SK-N-SH (cell line): ENCODE measurements at regions not wholly inside any gene's neighbourhood (a gene's known extent, or its start where the extent isn't known, plus 50 kb on each side); places are given as distances from the start of the nearest gene placed in this dataset.

Experiments used
- CTCF ChIA-PET: fragments of 300-600, 350-600 bp; formaldehyde crosslinking; extraction: SDS; loops from one replicate; lab custom pipeline; 2021; lab: Yijun Ruan, JAX
- POLR2A ChIA-PET: fragments of 350-600 bp; sonication (Branson Sonifier 250); formaldehyde crosslinking; extraction: SDS; loops from one replicate; lab custom pipeline; 2020; ENCODE audit warnings: antibody characterized with exemption, inconsistent platforms; lab: Yijun Ruan, JAX
- DNase-seq: peaks from one replicate; pipeline ENCODE4 v3.0.0; 2012
- H2AFZ ChIP-seq: fragments of 200-600 bp; sonication (generic); 2 replicates; pipeline ENCODE4 v1.8.1; 2016; ENCODE audit warnings: antibody characterized with exemption, mild to moderate bottlenecking, low read depth
- H3F3A ChIP-seq: fragments of 200-600 bp; sonication (generic); replicated peaks from 2 replicates; pipeline ENCODE3; 2016; ENCODE audit warnings: antibody characterized with exemption, mild to moderate bottlenecking; ENCODE audit not compliant: insufficient read depth
- H3K27ac ChIP-seq, 2 experiments: fragments of 200-500 bp in 1 of 2; fragments of 200-600 bp in 1 of 2; sonication (Bioruptor generic) in 1 of 2; sonication (generic), shearing (Covaris generic) in 1 of 2; 2 replicates each; pipeline versions ENCODE4 v1.5.1 to v1.6.1; 2014 to 2016; ENCODE audit warnings: low read depth in 2 of 2, inconsistent platforms in 1 of 2, low read length in 1 of 2, mild to moderate bottlenecking in 1 of 2, mixed read lengths in 1 of 2
- H3K27me3 ChIP-seq: fragments of 200-600 bp; sonication (generic), shearing (Covaris generic); 2 replicates; pipeline ENCODE4 v1.6.1; 2016; ENCODE audit warnings: mixed run types; ENCODE audit not compliant: insufficient read depth
- H3K36me3 ChIP-seq, 2 experiments: fragments of 200-500 bp in 1 of 2; fragments of 200-600 bp in 1 of 2; sonication (Bioruptor generic) in 1 of 2; sonication (generic) in 1 of 2; replicated peaks in 1 of 2; 2 replicates each; pipeline versions ENCODE3 to v1.5.1; 2014 to 2016; ENCODE audit warnings: low read length in 1 of 2, mild to moderate bottlenecking in 1 of 2; ENCODE audit not compliant: insufficient read depth in 2 of 2, control insufficient read depth in 1 of 2
- H3K4me1 ChIP-seq, 2 experiments: fragments of 200-500 bp in 1 of 2; fragments of 200-600 bp in 1 of 2; sonication (Bioruptor generic) in 1 of 2; sonication (generic), shearing (Covaris generic) in 1 of 2; 2 replicates each; pipeline versions ENCODE4 v1.5.1 to v1.6.1; 2014 to 2016; ENCODE audit warnings: low read depth in 1 of 2, low read length in 1 of 2, mixed run types in 1 of 2; ENCODE audit not compliant: insufficient read depth in 2 of 2, control insufficient read depth in 1 of 2
- H3K4me2 ChIP-seq: fragments of 200-600 bp; sonication (generic), shearing (Covaris generic); 2 replicates; pipeline ENCODE4 v1.6.1; 2017; ENCODE audit warnings: mixed run types
- H3K4me3 ChIP-seq, 2 experiments: fragments of 200-500 bp in 1 of 2; fragments of 200-600 bp in 1 of 2; sonication (Bioruptor generic) in 1 of 2; sonication (generic), shearing (Covaris generic) in 1 of 2; 2 replicates each; pipeline versions ENCODE4 v1.5.1 to v1.8.1; 2014 to 2016; ENCODE audit warnings: low read depth in 2 of 2, inconsistent platforms in 1 of 2, low read length in 1 of 2, mild to moderate bottlenecking in 1 of 2, mixed read lengths in 1 of 2, moderate library complexity in 1 of 2
- H3K79me2 ChIP-seq: fragments of 200-600 bp; sonication (generic); 2 replicates; pipeline ENCODE4 v1.8.1; 2017; ENCODE audit warnings: mild to moderate bottlenecking; ENCODE audit not compliant: insufficient read depth
- H3K9ac ChIP-seq: fragments of 200-600 bp; sonication (generic); 2 replicates; pipeline ENCODE4 v1.6.1; 2017; ENCODE audit warnings: mixed run types
- H3K9me2 ChIP-seq: fragments of 200-600 bp; sonication (generic); 2 replicates; pipeline ENCODE4 v1.6.1; 2017; ENCODE audit warnings: mixed run types
- H3K9me3 ChIP-seq: fragments of 200-600 bp; sonication (generic); 2 replicates; pipeline ENCODE4 v1.6.1; 2017; ENCODE audit warnings: mixed run types, mild to moderate bottlenecking, moderate library complexity
- H4K20me1 ChIP-seq: fragments of 200-600 bp; sonication (generic); 2 replicates; pipeline ENCODE4 v1.6.1; 2017; ENCODE audit warnings: mild to moderate bottlenecking, mixed run types; ENCODE audit not compliant: insufficient read depth
- CTCF ChIP-seq: fragments of 200-600 bp; sonication (generic); IDR thresholded peaks from 2 replicates; pipeline ENCODE4 v1.6.1; 2017; ENCODE audit warnings: antibody characterized with exemption, mild to moderate bottlenecking, moderate library complexity
- ELF1 ChIP-seq: IDR thresholded peaks from 2 replicates; pipeline ENCODE4 v1.4.0; 2012
- EP300 ChIP-seq, 2 experiments: IDR thresholded peaks; 2 replicates each; pipeline versions ENCODE4 v1.4.0 to v1.6.1; 2012; ENCODE audit warnings: borderline replicate concordance in 1 of 2, low read depth in 1 of 2, low read length in 1 of 2
- FOSL2 ChIP-seq: IDR thresholded peaks from 2 replicates; pipeline ENCODE4 v1.4.0; 2012; ENCODE audit warnings: low read depth, mild to moderate bottlenecking, moderate library complexity, borderline replicate concordance
- FOXJ3 ChIP-seq: sonication (generic); formaldehyde crosslinking; IDR thresholded peaks from 2 replicates; pipeline ENCODE4 v1.5.1; 2020; ENCODE audit warnings: mild to moderate bottlenecking, missing genetic modification reagents
- GABPA ChIP-seq: IDR thresholded peaks from 2 replicates; pipeline ENCODE4 v1.4.0; 2012; ENCODE audit warnings: low read depth, mild to moderate bottlenecking
- JUND ChIP-seq: IDR thresholded peaks from 2 replicates; pipeline ENCODE4 v1.4.0; 2012
- MEF2A ChIP-seq: IDR thresholded peaks from 2 replicates; pipeline ENCODE4 v1.4.0; 2012; ENCODE audit warnings: low read depth, borderline replicate concordance
- MXI1 ChIP-seq: IDR thresholded peaks from 2 replicates; pipeline ENCODE4 v1.6.1; 2012; ENCODE audit warnings: mild to moderate bottlenecking, low read depth, low read length, improper control_type of control experiment
- NFIC ChIP-seq: IDR thresholded peaks from 2 replicates; pipeline ENCODE4 v1.4.0; 2012; ENCODE audit warnings: borderline replicate concordance
- NRF1 ChIP-seq: IDR thresholded peaks from 2 replicates; pipeline ENCODE4 v1.6.1; 2012; ENCODE audit warnings: low read depth, mild to moderate bottlenecking, low read length
- PBX3 ChIP-seq: IDR thresholded peaks from 2 replicates; pipeline ENCODE4; 2012
- POLR2AphosphoS5 ChIP-seq: IDR thresholded peaks from 2 replicates; pipeline ENCODE4 v1.6.1; 2012; ENCODE audit warnings: low read depth, low read length
- RAD21 ChIP-seq: IDR thresholded peaks from 2 replicates; pipeline ENCODE4 v1.6.1; 2012; ENCODE audit warnings: mild to moderate bottlenecking, low read length
- RFX5 ChIP-seq: IDR thresholded peaks from 2 replicates; pipeline ENCODE4 v1.6.1; 2012; ENCODE audit warnings: mild to moderate bottlenecking, improper control_type of control experiment, low read length
- TCF12 ChIP-seq: IDR thresholded peaks from 2 replicates; pipeline ENCODE4 v1.4.0; 2012
- USF2 ChIP-seq: fragments of 150-350 bp; IDR thresholded peaks from 2 replicates; pipeline ENCODE4 v1.6.1; 2017; ENCODE audit warnings: antibody characterized with exemption, low read length, low read depth, borderline replicate concordance
- YY1 ChIP-seq: IDR thresholded peaks from 2 replicates; pipeline ENCODE4 v1.4.0; 2012; ENCODE audit warnings: low read depth, mild to moderate bottlenecking
- WGBS: methylation state at CpG from one replicate; pipeline ENCODE4 v1.1.6; 2017; ENCODE audit warnings: low lambda C conversion rate; 5-methylcytosine and 5-hydroxymethylcytosine counted together
- TF ChIP-seq, protein P1 (sequence below): fragments of 150-350 bp; IDR thresholded peaks from 2 replicates; pipeline ENCODE4 v1.6.1; 2016; ENCODE audit warnings: mild to moderate bottlenecking, low read depth, low read length
- TF ChIP-seq, protein P2 (sequence below): IDR thresholded peaks from 2 replicates; pipeline ENCODE4 v1.4.0; 2012; ENCODE audit warnings: low read depth, borderline replicate concordance

GRCh38 chr5:110324876-110325275, 401.6 kb downstream of the TMEM232 start:
- POLR2A ChIA-PET: no interaction called here
- 70% methylated on average over 1 of the region's 1 CpG for WGBS
- Histone ChIP-seq H3K4me1 (peaks cover 0 to under 1% of the 10 kb centered on the region in 2 experiments; a peak in 1 of 4 replicates), H4K20me1 (no peaks in the 10 kb centered on the region), H3F3A (no peaks in the 10 kb centered on the region), H3K4me2 (no peak overlapping the region), H3K9ac (no peak overlapping the region), H3K27me3 (no peaks in the 10 kb centered on the region), H2AFZ (no peak overlapping the region), H3K4me3 (no peak overlapping the region), H3K36me3 (no peaks in the 10 kb centered on the region), H3K27ac (no peak overlapping the region), H3K79me2 (no peaks in the 10 kb centered on the region), H3K9me3 (no peaks in the 10 kb centered on the region), H3K9me2 (no peaks in the 10 kb centered on the region)
- CTCF ChIA-PET: no interaction called here
- TF ChIP-seq POLR2AphosphoS5: no peak
- no peak for TF ChIP-seq EP300 (IDR thresholded peaks at IDR 0.05; ENCODE audit: borderline replicate concordance in 1 of 2, low read depth in 1 of 2, low read length in 1 of 2)
- TF ChIP-seq NRF1: no peak
- no peak for TF ChIP-seq FOSL2
- TF ChIP-seq RAD21: no peak
- TF ChIP-seq PBX3: no peak
- TF ChIP-seq, protein P1, sequence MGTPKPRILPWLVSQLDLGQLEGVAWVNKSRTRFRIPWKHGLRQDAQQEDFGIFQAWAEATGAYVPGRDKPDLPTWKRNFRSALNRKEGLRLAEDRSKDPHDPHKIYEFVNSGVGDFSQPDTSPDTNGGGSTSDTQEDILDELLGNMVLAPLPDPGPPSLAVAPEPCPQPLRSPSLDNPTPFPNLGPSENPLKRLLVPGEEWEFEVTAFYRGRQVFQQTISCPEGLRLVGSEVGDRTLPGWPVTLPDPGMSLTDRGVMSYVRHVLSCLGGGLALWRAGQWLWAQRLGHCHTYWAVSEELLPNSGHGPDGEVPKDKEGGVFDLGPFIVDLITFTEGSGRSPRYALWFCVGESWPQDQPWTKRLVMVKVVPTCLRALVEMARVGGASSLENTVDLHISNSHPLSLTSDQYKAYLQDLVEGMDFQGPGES: no peak
- no peak for TF ChIP-seq JUND
- no peak for TF ChIP-seq TCF12
- TF ChIP-seq NFIC: no peak
- no peak for TF ChIP-seq CTCF
- TF ChIP-seq, protein P2, sequence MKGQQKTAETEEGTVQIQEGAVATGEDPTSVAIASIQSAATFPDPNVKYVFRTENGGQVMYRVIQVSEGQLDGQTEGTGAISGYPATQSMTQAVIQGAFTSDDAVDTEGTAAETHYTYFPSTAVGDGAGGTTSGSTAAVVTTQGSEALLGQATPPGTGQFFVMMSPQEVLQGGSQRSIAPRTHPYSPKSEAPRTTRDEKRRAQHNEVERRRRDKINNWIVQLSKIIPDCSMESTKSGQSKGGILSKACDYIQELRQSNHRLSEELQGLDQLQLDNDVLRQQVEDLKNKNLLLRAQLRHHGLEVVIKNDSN: no peak
- TF ChIP-seq MXI1: no peak
- TF ChIP-seq FOXJ3: no peak
- TF ChIP-seq USF2: no peak
- TF ChIP-seq MEF2A: no peak
- TF ChIP-seq RFX5: no peak
- no peak for TF ChIP-seq YY1
- TF ChIP-seq GABPA: no peak
- TF ChIP-seq ELF1: no peak
- no peak for DNase-seq
